H1 (cell line): ENCODE measurements at regions not wholly inside any gene's neighbourhood (a gene's known extent, or its start where the extent isn't known, plus 50 kb on each side); places are given as distances from the start of the nearest gene placed in this dataset.

Source experiments
- POLR2A ChIP-seq, 2 experiments: IDR thresholded peaks; 1 replicate in 1 of 2; 2 replicates in 1 of 2; pipeline ENCODE4 v1.6.1; 2011; ENCODE audit warnings: low read depth in 2 of 2, low read length in 2 of 2, mild to moderate bottlenecking in 2 of 2; ENCODE audit errors: control extremely low read depth in 1 of 2
- SP4 ChIP-seq: IDR thresholded peaks from 2 replicates; pipeline ENCODE4 v1.6.1; 2012; ENCODE audit warnings: low read length, inconsistent platforms
- TF ChIP-seq, protein P1 (sequence below): IDR thresholded peaks from 2 replicates; pipeline ENCODE4 v1.6.1; 2012; ENCODE audit warnings: inconsistent platforms

DNA sequence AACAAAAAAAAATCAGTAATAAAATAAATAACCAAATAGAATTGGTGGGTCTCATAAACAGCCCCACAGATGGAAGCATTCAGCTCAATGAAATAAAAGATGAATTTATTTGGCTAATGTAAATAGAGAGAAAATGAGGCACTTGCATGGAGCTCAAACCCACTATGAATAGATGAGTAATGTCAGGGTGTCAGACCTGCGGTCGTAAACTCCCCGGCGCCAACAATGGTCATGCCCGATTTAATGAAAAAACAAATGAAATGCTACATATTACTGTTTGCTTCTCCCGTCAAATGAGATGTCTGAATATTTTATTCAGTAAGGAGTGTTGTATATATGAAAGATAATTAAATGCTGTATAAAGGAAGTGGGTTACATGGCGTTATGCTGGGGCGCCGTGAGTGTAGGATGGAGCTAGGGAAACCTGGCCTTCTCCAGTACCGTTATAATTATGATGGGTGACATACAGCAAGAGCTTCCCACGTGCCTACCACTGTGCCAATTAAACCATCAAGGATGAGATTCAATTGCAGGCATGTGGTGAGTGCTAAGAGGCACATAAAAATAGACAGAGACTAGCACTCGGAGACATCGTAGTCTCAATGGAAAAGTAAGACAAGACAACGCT, 648.1 kb downstream of the BCL11B start (continued):
- TF ChIP-seq SP4 (no peak), POLR2A (IDR thresholded peaks at IDR 0.05; ENCODE audit: control extremely low read depth in 1 of 2, low read depth in 2 of 2, low read length in 2 of 2) (no peak)
- TF ChIP-seq, protein P1, sequence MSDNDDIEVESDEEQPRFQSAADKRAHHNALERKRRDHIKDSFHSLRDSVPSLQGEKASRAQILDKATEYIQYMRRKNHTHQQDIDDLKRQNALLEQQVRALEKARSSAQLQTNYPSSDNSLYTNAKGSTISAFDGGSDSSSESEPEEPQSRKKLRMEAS = no peak
